ENCODE measurements at regions not wholly inside any gene's neighbourhood (a gene's known extent, or its start where the extent isn't known, plus 50 kb on each side); places are given as distances from the start of the nearest gene placed in this dataset.

- no peak for TF ChIP-seq GATA3 (IDR thresholded peaks at IDR 0.05; ENCODE audit: low read depth, low read length)
- no peak for TF ChIP-seq GATA2 (IDR thresholded peaks at IDR 0.05; ENCODE audit: low read depth, low read length)
Measured at GRCh38 chr4:28225689-28226353, 1365.2 kb downstream of the STIM2 start.

GRCh38 chr4:28226962-28227361 is 1366.3 kb downstream of the STIM2 start:
- no peak for TF ChIP-seq GATA2 (IDR thresholded peaks at IDR 0.05; ENCODE audit: low read depth, low read length)
- no peak for TF ChIP-seq GATA3 (IDR thresholded peaks at IDR 0.05; ENCODE audit: low read depth, low read length)

- no peak for TF ChIP-seq GATA2 (IDR thresholded peaks at IDR 0.05; ENCODE audit: low read depth, low read length)
Measured at GRCh38 chr4:28227764-28228163, 1367.1 kb downstream of the STIM2 start.

DNA sequence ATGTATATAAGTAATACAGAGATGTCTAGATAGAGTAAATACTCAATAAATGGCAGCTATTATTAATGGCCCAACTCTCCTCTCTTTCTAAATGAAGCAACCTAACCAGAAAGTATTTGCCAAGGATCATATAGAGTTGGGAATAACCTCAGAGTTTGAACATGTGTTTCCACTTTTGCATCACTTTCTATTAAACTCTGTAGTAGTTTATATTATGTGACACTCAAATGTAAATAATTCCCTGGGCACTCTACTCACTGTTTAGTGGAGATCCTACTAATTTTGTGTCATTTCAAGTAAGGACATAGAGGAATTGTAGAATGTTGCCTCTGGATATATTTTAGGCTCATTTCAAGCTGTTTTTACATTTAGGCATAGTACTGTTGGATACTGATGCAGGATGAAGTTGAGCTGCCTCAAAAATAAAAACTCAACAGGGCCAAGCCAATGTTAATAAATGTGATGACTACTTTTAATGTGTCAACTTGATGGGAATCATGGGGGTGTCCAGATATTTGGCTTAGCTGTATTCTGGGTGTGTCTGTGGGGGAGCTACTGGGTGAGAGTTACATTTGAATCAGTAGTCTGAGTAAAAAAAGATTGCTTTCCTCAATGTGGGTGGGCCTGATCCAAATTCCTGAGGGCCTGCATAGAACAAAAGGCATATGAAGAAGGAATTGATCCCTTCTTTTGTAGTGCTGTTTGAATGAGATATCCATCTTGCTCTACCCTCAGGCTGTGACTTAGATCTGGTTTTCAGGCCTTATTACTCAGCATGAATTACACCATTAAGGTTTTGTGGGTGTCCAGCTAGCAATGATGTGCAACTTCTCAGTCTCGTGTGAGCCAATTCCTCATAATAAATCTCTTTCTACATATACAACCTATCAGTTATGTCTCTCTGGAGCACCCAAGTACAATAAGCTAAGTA is 1368.2 kb downstream of the STIM2 start:
- TF ChIP-seq GATA3 (IDR thresholded peaks at IDR 0.05; ENCODE audit: low read depth, low read length) = no peak

DNA sequence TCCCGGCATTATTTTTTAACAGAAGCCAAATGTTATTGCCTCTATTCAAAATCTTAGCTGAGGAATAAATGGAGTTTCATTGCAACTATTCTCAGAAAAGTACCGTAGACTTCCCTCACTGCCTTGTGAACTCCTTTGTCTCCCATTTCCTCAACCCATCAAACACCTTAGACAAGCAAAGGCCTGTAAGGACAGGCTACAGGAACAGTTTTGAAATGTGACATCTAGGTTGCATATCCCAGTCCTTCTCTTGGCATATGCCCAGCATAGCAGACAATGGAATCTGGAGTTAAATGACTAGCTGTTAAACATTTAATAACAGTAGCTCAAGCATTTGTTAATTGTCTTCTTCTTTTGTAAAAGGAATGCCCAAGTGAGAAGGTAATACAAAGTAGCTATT is 1371.7 kb downstream of the STIM2 start:
- TF ChIP-seq GATA3 (IDR thresholded peaks at IDR 0.05; ENCODE audit: low read depth, low read length) (no peak), GATA2 (IDR thresholded peaks at IDR 0.05; ENCODE audit: low read depth, low read length) (no peak)

DNA sequence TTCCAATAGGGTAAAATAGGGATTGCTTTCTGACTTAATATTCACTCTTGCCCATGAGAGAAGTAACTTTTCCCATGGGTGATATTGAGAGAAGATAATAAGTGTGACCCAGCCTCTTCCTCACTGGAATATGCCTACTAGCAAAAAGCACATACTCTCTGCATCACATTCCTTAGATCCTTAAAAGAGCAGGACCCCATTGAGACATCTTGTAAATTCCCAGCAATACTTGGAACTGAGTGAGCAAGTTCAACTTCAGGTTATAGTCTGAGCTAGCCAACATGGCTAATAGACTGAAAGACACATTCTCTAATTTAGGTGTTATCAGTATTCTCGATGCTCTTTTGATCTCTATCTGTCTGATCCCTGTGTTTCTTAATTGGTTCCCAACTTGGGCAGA is 1372.3 kb downstream of the STIM2 start:
- TF ChIP-seq GATA3 (IDR thresholded peaks at IDR 0.05; ENCODE audit: low read depth, low read length) = no peak
- no peak for TF ChIP-seq GATA2 (IDR thresholded peaks at IDR 0.05; ENCODE audit: low read depth, low read length)

DNA sequence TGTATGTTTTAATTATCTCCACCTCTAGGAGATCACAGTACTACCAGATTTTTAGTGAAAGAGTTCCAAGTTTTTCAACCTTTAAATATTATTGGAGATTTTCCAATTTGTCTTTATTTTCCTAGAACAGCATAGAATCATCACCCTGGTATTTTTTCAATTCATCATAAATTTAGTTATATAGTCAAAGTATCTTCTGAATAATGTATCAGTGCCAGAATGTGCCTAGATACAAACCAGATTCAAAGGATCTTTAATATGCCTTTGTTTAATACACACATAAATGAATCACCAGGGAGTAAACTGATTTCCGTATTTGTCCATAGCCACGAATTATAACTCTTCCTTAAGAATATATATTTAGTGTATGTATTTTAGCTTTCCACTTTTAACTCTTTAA is 1373.1 kb downstream of the STIM2 start:
- TF ChIP-seq GATA3 (IDR thresholded peaks at IDR 0.05; ENCODE audit: low read depth, low read length) = no peak
- TF ChIP-seq GATA2 (IDR thresholded peaks at IDR 0.05; ENCODE audit: low read depth, low read length) = no peak

- TF ChIP-seq GATA2 (IDR thresholded peaks at IDR 0.05; ENCODE audit: low read depth, low read length) (no peak), GATA3 (IDR thresholded peaks at IDR 0.05; ENCODE audit: low read depth, low read length) (no peak)
Measured at GRCh38 chr4:28238876-28239275, 1378.2 kb downstream of the STIM2 start.

DNA sequence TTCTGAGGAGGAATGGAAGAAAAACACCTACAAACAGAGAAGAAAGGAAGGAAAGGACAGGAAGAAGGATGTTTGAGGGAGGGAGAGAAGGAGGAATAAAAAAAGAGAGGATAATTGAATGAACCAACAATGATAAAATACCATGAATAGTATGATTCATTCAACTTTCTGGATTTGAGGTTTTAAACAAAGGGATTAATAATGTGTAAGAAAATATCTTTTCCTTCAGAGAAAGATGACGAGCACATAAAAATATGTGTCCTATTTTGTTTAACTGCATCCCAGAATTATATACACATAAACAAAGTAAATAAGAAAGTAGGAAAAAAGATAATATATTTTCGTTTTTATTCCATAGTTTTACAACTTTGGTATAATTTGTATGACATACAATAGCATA is 1380.4 kb downstream of the STIM2 start:
- no peak for TF ChIP-seq GATA2 (IDR thresholded peaks at IDR 0.05; ENCODE audit: low read depth, low read length)
- no peak for TF ChIP-seq GATA3 (IDR thresholded peaks at IDR 0.05; ENCODE audit: low read depth, low read length)

- TF ChIP-seq GATA3 (IDR thresholded peaks at IDR 0.05; ENCODE audit: low read depth, low read length) (no peak), GATA2 (IDR thresholded peaks at IDR 0.05; ENCODE audit: low read depth, low read length) (no peak)
Measured at GRCh38 chr4:28247805-28248204, 1387.2 kb downstream of the STIM2 start.

DNA sequence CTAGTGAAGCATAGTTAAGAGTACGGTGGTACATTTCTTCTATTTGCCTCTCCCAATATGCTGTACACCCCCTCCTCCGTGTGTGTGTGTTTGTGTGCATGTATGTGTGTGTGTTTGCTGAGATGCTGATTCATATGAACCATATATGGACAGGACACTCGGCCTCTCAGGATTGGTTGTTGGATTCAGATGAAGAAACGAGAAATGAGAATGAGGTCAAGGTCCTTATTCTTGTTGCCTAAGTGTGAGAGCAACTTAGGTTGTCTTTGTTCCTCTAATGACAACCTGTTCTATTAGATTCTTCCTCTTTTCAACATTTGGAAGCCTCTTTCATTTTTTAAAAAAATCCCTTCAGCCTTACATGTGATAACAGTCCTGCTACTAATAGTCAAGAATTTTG is 1387.6 kb downstream of the STIM2 start:
- TF ChIP-seq GATA3 (IDR thresholded peaks at IDR 0.05; ENCODE audit: low read depth, low read length) (no peak), GATA2 (IDR thresholded peaks at IDR 0.05; ENCODE audit: low read depth, low read length) (no peak)

GRCh38 chr4:28250646-28251045 is 1390.0 kb downstream of the STIM2 start:
- TF ChIP-seq GATA3 (IDR thresholded peaks at IDR 0.05; ENCODE audit: low read depth, low read length) (no peak), GATA2 (IDR thresholded peaks at IDR 0.05; ENCODE audit: low read depth, low read length) (no peak)

DNA sequence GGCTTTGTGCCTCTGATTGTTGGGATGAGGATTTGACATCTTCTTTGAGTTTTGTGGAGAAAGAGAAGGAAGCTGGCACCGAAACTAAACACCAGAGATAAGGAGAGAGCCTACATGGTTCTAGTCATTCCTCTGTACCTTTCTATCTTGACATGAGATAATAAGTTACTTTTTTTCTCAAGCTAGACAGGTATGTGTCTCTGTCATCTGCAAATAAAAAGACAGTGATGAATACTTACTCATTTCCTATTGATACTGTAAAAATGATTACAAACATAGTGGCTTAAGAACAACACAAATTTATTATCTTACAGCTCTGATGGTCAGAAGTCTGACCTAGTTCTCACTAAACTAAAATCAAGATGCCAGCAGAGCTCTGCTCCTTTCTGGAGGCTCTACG is 1391.2 kb downstream of the STIM2 start:
- TF ChIP-seq GATA2 (IDR thresholded peaks at IDR 0.05; ENCODE audit: low read depth, low read length) (no peak), GATA3 (IDR thresholded peaks at IDR 0.05; ENCODE audit: low read depth, low read length) (no peak)

- TF ChIP-seq GATA2 (IDR thresholded peaks at IDR 0.05; ENCODE audit: low read depth, low read length) = no peak
- TF ChIP-seq GATA3 (IDR thresholded peaks at IDR 0.05; ENCODE audit: low read depth, low read length) = no peak
Measured at GRCh38 chr4:28254003-28254402, 1393.4 kb downstream of the STIM2 start.

- TF ChIP-seq GATA3 (IDR thresholded peaks at IDR 0.05; ENCODE audit: low read depth, low read length) (no peak), GATA2 (IDR thresholded peaks at IDR 0.05; ENCODE audit: low read depth, low read length) (no peak)
Measured at GRCh38 chr4:28256295-28256694, 1395.7 kb downstream of the STIM2 start.

Data from SH-SY5Y (cell line).